Right lobe of liver (tissue), 6 donors: ENCODE measurements at regions not wholly inside any gene's neighbourhood (a gene's known extent, or its start where the extent isn't known, plus 50 kb on each side); places are given as distances from the start of the nearest gene placed in this dataset.
"Not testable (repeated sequence)": the region's sequence is repeated elsewhere in the genome, so short reads cannot be mapped to it uniquely, and the experiment has no call there.

Experiments used
- ATAC-seq, 4 donors: fragments of 200-7000 bp; cut with Tn5 transposase; one replicate each; pipeline ENCODE4 v1.9.1; 2020; ENCODE audit warnings: mild to moderate bottlenecking in 4 of 4, moderate library complexity in 4 of 4
- DNase-seq, 3 donors: peaks; one replicate each; pipeline ENCODE4 v3.0.0-alpha.2; 2020
- H3K27ac ChIP-seq, 3 donors: fragments of 200-600 bp; one replicate each; pipeline ENCODE4 v1.8.0; 2022
- H3K27me3 ChIP-seq, 2 donors: fragments of 200-600 bp; one replicate each; pipeline ENCODE4 v1.8.0; 2022
- H3K36me3 ChIP-seq, 4 donors: fragments of 200-600 bp; sonication (generic) in 1 of 4; one replicate each; pipeline versions ENCODE4 v1.5.1 to v1.8.0; 2017 to 2022; ENCODE audit warnings: control low read depth in 1 of 4
- H3K4me1 ChIP-seq, 4 donors: fragments of 200-600 bp; sonication (generic) in 1 of 4; one replicate each; pipeline versions ENCODE4 v1.5.1 to v1.8.0; 2017 to 2022; ENCODE audit warnings: control low read depth in 1 of 4
- H3K4me3 ChIP-seq, 3 donors: fragments of 200-600 bp; one replicate each; pipeline ENCODE4 v1.8.0; 2022
- H3K9me3 ChIP-seq, 4 donors: fragments of 200-600 bp; sonication (generic) in 1 of 4; one replicate each; pipeline versions ENCODE4 v1.5.1 to v1.8.0; 2017 to 2022; ENCODE audit warnings: control low read depth in 1 of 4
- CTCF ChIP-seq, 4 donors: fragments of 200-600 bp in 3 of 4; fragments of 450-650 bp in 1 of 4; IDR thresholded peaks; one replicate each; pipeline versions ENCODE4 v1.5.1 to v1.8.0; 2016 to 2022; ENCODE audit warnings: antibody characterized with exemption in 4 of 4, mild to moderate bottlenecking in 2 of 4
- POLR2A ChIP-seq: fragments of 450-650 bp; IDR thresholded peaks from one replicate; pipeline ENCODE4 v1.6.1; 2017; ENCODE audit warnings: antibody characterized with exemption, mild to moderate bottlenecking
- WGBS: methylation state at CpG from one replicate; pipeline ENCODE4 v1.1.6; 2018; ENCODE audit warnings: low coverage, low lambda C conversion rate; ENCODE audit not compliant: insufficient coverage; ENCODE audit errors: missing lambda C conversion rate; 5-methylcytosine and 5-hydroxymethylcytosine counted together
- intact Hi-C, 2 donors: fragments of 100-400 bp; cut with DNase I; formaldehyde crosslinking; loops; one replicate each; pipeline versions ENCODE4 v1.11.2 to v1.14.1; 2022
- donor health status: DM: no; HTN: yes; CAD: no.
- donor health status: DM: no; HTN: no; CAD: no.
- donor health status: DM: no; HTN: no; CAD: no.
- donor health status: DM: no; HTN: yes; CAD: no.
- donor health status: DM: no; HTN: yes; CAD: no.

GRCh38 chr12:94010307-94010706, 138.1 kb upstream of the PLXNC1 start:
- no peaks in the 10 kb centered on the region for H3K27me3 ChIP-seq
- no peaks in the 10 kb centered on the region for H3K36me3 ChIP-seq
- 64% methylated on average over 3 of the region's 3 CpGs for WGBS
- TF ChIP-seq POLR2A = no peak
- no peak for TF ChIP-seq CTCF (IDR thresholded peaks at IDR 0.05)
- no peak overlapping the region for H3K27ac ChIP-seq
- H3K4me3 ChIP-seq = no peak overlapping the region
- no peak for ATAC-seq
- no peak for DNase-seq
- intact Hi-C loops = no loop called here
- no peaks in the 10 kb centered on the region for H3K4me1 ChIP-seq
- no peaks in the 10 kb centered on the region for H3K9me3 ChIP-seq

- intact Hi-C loops = no loop called here
- ATAC-seq = no peak
- TF ChIP-seq POLR2A = no peak
- TF ChIP-seq CTCF (IDR thresholded peaks at IDR 0.05) = no peak
Measured at GRCh38 chr12:94012071-94012470, 136.3 kb upstream of the PLXNC1 start.

GRCh38 chr12:94012590-94012989, 135.8 kb upstream of the PLXNC1 start:
- Histone ChIP-seq H3K4me3 (no peak overlapping the region), H3K27ac (no peak overlapping the region)
- ATAC-seq = no peak

More at GRCh38 chr12:94012071-94012470, 136.3 kb upstream of the PLXNC1 start:
- H3K36me3 ChIP-seq = no peaks in the 10 kb centered on the region
- H3K27ac ChIP-seq = no peak overlapping the region
- peaks cover 0 to 3% (median 0%) of the 10 kb centered on the region in 4 donors for H3K9me3 ChIP-seq
- H3K4me3 ChIP-seq = no peak overlapping the region
- WGBS = 73% methylated on average over 2 of the region's 2 CpGs
- no peaks in the 10 kb centered on the region for H3K4me1 ChIP-seq
- no peaks in the 10 kb centered on the region for H3K27me3 ChIP-seq
- no peak for DNase-seq

GRCh38 chr12:94017247-94017646, 131.1 kb upstream of the PLXNC1 start:
- H3K4me1 ChIP-seq, H3K4me3 ChIP-seq, intact Hi-C loops, H3K9me3 ChIP-seq, ATAC-seq, DNase-seq, H3K36me3 ChIP-seq, H3K27me3 ChIP-seq, H3K27ac ChIP-seq: not testable (repeated sequence)
- WGBS = no CpG with 5 or more reads among the region's 2 CpGs

More at GRCh38 chr12:94012590-94012989, 135.8 kb upstream of the PLXNC1 start:
- Histone ChIP-seq H3K36me3 (no peaks in the 10 kb centered on the region), H3K9me3 (peaks cover 0 to 3% (median 0%) of the 10 kb centered on the region in 4 donors), H3K4me1 (no peaks in the 10 kb centered on the region), H3K27me3 (no peaks in the 10 kb centered on the region)
- TF ChIP-seq CTCF (IDR thresholded peaks at IDR 0.05) (no peak), POLR2A (no peak)
- no peak for DNase-seq
- intact Hi-C loops = no loop called here
- WGBS = 10% methylated on average over 1 of the region's 1 CpG

GRCh38 chr12:94020335-94020734, 128.0 kb upstream of the PLXNC1 start:
- H3K4me1 ChIP-seq = no peaks in the 10 kb centered on the region
- TF ChIP-seq CTCF (IDR thresholded peaks at IDR 0.05) (no peak), POLR2A (no peak)
- H3K4me3 ChIP-seq = no peak overlapping the region
- H3K27ac ChIP-seq = no peak overlapping the region
- ATAC-seq = no peak
- H3K27me3 ChIP-seq = no peaks in the 10 kb centered on the region
- DNase-seq = no peak
- H3K36me3 ChIP-seq = no peaks in the 10 kb centered on the region
- 17% methylated on average over 1 of the region's 1 CpG for WGBS
- intact Hi-C loops = no loop called here
- peaks cover 0 to 3% (median 0%) of the 10 kb centered on the region in 4 donors for H3K9me3 ChIP-seq
